Spleen (tissue), 7 donors: ENCODE measurements at regions not wholly inside any gene's neighbourhood (a gene's known extent, or its start where the extent isn't known, plus 50 kb on each side); places are given as distances from the start of the nearest gene placed in this dataset.

Experiments used
- POLR2A ChIP-seq, 3 donors: fragments of 450-650 bp; IDR thresholded peaks; one replicate each; pipeline ENCODE4 v1.5.1; 2017; ENCODE audit warnings: antibody characterized with exemption in 3 of 3, mild to moderate bottlenecking in 1 of 3
- POLR2AphosphoS5 ChIP-seq, 3 donors: sonication (generic); formaldehyde crosslinking; IDR thresholded peaks; one replicate each; pipeline ENCODE4 v1.5.1; 2017; ENCODE audit warnings: antibody characterized with exemption in 3 of 3
- TF ChIP-seq, protein P1 (sequence below), 11 experiments: fragments of 200-600 bp in 7 of 11; fragments of 450-650 bp in 4 of 11; sonication (generic) in 4 of 11; IDR thresholded peaks in 8 of 11; conservative IDR thresholded peaks in 3 of 11; 1 replicate in 7 of 11; 2 replicates in 4 of 11; pipeline versions ENCODE4 v1.4.0 to v1.8.0; 2016 to 2021; ENCODE audit warnings: antibody characterized with exemption in 11 of 11, inconsistent platforms in 4 of 11, mild to moderate bottlenecking in 1 of 11
- donor health status: DM: no; HTN: no; CAD: no; lungs with moderate emphysema.
- donor health status: DM: no; HTN: no; CAD: no.
- donor health status: DM: no; HTN: no; CAD: no.

DNA sequence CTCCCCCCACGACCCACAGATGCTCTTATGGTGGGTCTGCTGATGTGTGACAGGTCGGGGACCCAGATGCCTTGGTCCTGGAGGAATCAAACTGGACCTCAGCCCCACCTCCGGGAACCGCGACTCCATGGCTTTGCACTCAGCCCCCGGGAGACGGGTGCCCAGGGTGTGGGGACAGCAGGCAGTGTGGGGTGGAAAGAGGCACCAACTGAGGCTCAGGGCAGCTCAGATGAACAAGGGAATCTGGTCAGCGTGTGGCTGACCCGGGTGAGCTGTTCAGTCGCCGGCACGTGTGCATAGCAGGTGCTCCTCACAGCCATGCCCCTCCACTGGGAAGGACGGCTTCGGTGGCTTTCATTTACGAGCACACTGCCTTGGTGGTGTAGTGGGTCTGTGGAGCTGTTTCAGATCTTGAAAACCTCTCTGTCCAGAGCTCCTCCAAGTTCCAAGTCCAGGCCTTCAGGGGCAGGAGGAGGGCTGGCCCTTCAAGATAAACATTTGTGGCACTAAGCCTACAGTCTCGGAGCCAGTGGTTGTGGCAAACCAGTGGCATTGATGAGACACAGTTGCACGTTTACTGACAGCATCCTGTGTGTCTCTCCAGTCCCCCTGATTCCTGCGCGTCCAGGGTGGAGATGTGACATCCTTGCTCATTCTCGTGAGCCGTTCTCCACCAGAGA, 471.2 kb upstream of the HS6ST1 start:
- TF ChIP-seq, protein P1, sequence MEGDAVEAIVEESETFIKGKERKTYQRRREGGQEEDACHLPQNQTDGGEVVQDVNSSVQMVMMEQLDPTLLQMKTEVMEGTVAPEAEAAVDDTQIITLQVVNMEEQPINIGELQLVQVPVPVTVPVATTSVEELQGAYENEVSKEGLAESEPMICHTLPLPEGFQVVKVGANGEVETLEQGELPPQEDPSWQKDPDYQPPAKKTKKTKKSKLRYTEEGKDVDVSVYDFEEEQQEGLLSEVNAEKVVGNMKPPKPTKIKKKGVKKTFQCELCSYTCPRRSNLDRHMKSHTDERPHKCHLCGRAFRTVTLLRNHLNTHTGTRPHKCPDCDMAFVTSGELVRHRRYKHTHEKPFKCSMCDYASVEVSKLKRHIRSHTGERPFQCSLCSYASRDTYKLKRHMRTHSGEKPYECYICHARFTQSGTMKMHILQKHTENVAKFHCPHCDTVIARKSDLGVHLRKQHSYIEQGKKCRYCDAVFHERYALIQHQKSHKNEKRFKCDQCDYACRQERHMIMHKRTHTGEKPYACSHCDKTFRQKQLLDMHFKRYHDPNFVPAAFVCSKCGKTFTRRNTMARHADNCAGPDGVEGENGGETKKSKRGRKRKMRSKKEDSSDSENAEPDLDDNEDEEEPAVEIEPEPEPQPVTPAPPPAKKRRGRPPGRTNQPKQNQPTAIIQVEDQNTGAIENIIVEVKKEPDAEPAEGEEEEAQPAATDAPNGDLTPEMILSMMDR (IDR thresholded peaks at IDR 0.05 in 8 of 11, conservative IDR thresholded peaks at IDR 0.05 in 3 of 11): no peak
- TF ChIP-seq POLR2A (IDR thresholded peaks at IDR 0.05) (no peak), POLR2AphosphoS5 (IDR thresholded peaks at IDR 0.05) (no peak)
